ENCODE measurements at regions not wholly inside any gene's neighbourhood (a gene's known extent, or its start where the extent isn't known, plus 50 kb on each side); places are given as distances from the start of the nearest gene placed in this dataset.

GRCh38 chr6:15871276-15871675 is 208.4 kb upstream of the DTNBP1 start:
- no peak for DNase-seq

- no peak for DNase-seq
These were observed 207.7 kb upstream of the DTNBP1 start for GRCh38 chr6:15870333-15871043.

- DNase-seq, result no peak
These were observed 201.9 kb upstream of the DTNBP1 start for GRCh38 chr6:15864708-15865062.

GRCh38 chr6:15864038-15864707 is 201.3 kb upstream of the DTNBP1 start:
- no peak for DNase-seq

GRCh38 chr6:15862810-15863209 is 200.0 kb upstream of the DTNBP1 start:
- no peak for DNase-seq

- no peak for DNase-seq
These were observed 198.7 kb upstream of the DTNBP1 start for GRCh38 chr6:15861486-15861885.

- no peak for DNase-seq
These were observed 192.2 kb upstream of the DTNBP1 start for GRCh38 chr6:15854826-15855710.

- DNase-seq, result no peak
These were observed 191.6 kb upstream of the DTNBP1 start for GRCh38 chr6:15854378-15854777.

GRCh38 chr6:15853259-15853658 is 190.4 kb upstream of the DTNBP1 start:
- no peak for DNase-seq

- no peak for DNase-seq
These were observed 189.5 kb upstream of the DTNBP1 start for GRCh38 chr6:15852289-15852688.

GRCh38 chr6:15849395-15849794 is 186.6 kb upstream of the DTNBP1 start:
- DNase-seq, result no peak

- DNase-seq, result no peak
These were observed 182.7 kb upstream of the DTNBP1 start for GRCh38 chr6:15845492-15845891.

- no peak for DNase-seq
These were observed 180.9 kb upstream of the DTNBP1 start for GRCh38 chr6:15843764-15844163.

GRCh38 chr6:15843226-15843625 is 180.4 kb upstream of the DTNBP1 start:
- DNase-seq, result no peak

GRCh38 chr6:15842727-15843117 is 179.9 kb upstream of the DTNBP1 start:
- DNase-seq, result no peak

- no peak for DNase-seq
These were observed 179.3 kb upstream of the DTNBP1 start for GRCh38 chr6:15841937-15842726.

GRCh38 chr6:15839969-15840541 is 177.2 kb upstream of the DTNBP1 start:
- DNase-seq, result no peak

- no peak for DNase-seq
These were observed 174.4 kb upstream of the DTNBP1 start for GRCh38 chr6:15837205-15837604.

GRCh38 chr6:15832841-15833240 is 170.0 kb upstream of the DTNBP1 start:
- DNase-seq, result no peak

GRCh38 chr6:15829156-15829555 is 166.3 kb upstream of the DTNBP1 start:
- no peak for DNase-seq

- DNase-seq, result no peak
These were observed 164.8 kb upstream of the DTNBP1 start for GRCh38 chr6:15827496-15828255.

GRCh38 chr6:15826814-15827318 is 164.0 kb upstream of the DTNBP1 start:
- DNase-seq, result no peak

All from activated naive CD4-positive, alpha-beta T cell (primary cell).